Embryonic facial prominence (tissue), 1 donor: ENCODE measurements at regions not wholly inside any gene's neighbourhood (a gene's known extent, or its start where the extent isn't known, plus 50 kb on each side); places are given as distances from the start of the nearest gene placed in this dataset.
"Not testable (repeated sequence)": the region's sequence is repeated elsewhere in the genome, so short reads cannot be mapped to it uniquely, and the experiment has no call there.

Experiments used
- DNase-seq: peaks from one replicate; pipeline ENCODE4 v3.0.0-alpha.2; 2016; ENCODE audit errors: extremely low spot score

DNA sequence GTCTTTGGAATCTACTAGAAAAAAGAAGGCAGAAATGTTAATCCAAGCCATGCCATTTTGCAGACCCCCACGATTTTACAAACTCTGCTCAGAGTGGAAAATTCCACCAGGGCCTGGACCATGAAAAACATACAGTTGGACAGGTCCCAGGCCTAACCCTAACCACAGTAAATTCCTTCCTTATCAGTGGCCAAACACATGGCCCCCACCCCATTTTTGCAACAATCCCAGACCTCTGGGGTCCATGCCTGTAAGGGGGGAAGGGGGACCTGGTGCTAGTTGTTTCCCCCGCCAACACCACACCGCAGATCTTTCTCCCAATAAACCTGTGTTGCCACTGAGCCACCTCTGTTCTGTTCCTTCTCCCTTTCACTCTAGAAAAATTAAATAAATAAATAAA is 1352.7 kb downstream of the AMY1C start:
- no peak for DNase-seq

DNA sequence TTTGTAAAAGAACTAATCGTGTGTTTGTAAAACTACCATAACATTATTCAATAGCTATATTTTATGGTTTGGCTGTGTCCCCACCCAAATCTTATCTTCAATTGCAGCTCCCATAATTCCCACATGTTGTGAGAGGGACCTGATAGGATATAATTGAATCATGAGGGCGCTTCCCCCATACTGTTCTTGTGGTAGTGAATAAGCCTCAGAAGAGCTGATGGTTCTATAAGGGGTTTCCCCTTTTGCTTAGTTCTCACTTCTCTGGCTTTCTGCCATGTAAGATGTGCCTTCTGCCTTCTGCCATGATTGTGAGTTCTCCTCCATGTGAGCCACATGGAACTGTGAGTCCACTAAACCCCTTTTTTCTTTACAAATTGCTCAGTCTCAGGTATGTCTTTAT is 1372.3 kb downstream of the AMY1C start:
- no peak for DNase-seq

DNA sequence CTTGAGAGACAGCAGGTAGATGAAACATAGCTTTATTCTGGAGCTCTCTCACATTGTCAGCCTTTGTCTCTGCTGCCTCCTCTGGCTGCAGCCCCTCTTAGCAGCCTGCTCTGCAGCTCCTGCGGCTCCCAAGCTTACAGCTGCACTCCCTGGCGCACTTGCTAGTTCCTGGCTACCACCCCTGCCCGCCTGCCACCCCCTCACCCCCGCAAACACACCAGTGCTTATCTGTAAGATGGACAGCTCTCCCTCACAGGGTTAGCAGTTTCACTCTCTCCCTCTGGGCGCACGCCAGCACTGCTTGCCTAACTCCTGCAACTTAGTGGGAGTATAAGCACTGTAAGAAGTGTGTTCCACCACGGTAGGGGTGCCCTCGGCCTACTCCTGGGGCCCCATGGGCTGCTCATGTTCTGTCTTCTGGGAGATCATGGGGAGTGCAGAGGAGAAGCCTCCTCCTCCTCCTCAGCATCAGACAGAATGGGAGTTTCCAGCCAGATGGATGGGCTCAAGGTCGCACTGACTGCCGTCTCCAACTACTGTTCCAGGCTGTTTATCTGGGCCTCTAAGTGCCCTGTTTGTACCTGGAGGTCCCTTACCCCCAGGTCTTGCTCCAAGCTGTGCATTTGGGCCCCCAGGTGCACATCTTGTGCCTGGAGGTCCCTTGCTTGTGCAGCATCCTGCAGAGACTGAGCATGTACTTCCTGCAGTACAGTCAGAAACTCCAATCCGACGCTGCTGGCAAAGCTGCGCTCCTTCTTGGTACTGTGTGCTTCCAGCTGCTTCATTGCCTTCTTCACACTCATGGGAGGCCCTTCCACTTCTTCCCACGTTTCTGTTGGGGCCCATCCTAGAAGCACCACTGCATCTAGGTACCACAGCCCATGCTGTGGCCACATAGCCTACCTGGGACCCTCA is 1388.1 kb downstream of the AMY1C start:
- DNase-seq, result no peak

DNA sequence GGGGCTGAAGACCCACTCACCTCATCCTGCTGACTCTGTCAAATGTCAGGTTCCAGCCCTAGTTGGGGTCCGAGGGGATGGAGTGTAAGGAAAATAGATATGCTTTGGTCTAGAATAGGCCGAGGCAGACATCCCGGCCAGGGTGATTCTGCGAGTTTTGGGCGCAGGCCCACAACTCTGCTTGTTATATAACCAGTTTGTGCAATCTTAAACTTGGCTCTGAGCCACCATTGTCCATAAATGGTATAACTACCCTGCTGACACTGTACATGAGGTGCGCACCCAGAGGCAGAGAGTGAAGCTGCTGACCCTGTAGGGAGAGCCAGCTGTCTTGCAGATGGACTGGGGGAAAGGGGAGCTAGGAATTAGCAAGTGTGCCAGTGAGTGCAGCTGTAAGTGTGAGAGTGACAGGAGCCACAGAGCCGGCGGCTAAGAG is 1388.8 kb downstream of the AMY1C start:
- DNase-seq, result no peak

DNA sequence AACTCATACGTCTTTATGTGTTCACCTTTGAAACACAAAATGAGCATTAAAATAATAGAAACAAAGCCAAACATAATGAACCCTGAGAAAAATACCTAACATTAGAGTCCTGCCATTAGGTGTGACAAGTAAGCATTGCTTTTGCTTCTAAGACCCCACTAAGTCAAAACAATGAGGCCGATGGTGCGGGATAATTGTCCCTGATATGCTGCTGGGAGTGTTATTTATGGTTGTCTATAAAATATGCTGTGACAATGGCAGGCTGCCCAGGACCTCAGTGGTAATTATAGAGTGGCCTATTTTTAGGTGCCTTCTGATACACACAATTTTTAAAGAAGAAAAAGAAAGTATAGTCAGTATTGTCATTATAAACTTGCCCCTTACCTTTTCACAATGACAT is 1423.1 kb downstream of the AMY1C start:
- no peak for DNase-seq

DNA sequence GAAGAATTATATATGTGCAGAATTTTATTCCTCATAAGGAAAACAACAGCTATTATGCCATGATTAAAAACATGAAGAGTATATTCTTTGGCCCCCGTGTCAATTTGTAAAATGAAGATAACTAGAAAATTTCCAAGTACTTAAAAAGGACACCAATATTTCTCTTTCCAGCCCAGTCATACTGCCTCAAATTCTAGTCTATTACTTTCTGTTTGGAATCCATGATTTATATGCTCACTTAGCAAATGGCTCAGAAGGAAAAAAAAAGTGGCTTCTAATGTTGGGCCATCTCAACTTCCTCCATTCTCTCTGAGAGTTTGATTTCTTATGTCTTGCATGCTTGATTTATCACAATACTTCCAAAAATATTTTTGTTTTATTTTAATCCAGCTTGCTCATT is 1431.1 kb downstream of the AMY1C start:
- no peak for DNase-seq

DNA sequence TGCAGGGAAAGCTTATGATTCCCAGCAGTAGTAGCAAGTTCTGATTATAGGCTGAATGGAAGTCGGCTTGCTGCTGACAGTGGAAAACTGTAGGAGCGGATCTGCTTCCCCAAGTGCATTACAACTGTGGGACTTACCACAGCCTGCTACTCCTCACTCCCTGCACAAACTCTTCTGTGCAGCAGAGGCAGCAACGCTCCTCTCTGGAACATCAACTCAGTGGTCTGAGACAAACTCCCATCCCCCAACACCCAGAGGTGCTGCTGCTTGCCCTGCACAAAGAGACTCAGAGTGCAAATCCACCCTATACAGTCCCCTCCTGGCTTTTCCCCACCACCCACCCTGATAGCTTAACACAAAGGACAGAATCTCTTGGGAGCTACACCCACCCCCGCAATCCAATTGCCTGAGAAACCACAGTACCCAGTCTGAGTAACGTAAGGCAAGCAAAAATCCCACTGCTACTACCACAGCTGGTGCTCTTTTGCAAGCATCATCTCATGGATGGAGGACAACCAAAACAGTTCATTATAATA is 1455.2 kb downstream of the AMY1C start:
- no peak for DNase-seq

DNA sequence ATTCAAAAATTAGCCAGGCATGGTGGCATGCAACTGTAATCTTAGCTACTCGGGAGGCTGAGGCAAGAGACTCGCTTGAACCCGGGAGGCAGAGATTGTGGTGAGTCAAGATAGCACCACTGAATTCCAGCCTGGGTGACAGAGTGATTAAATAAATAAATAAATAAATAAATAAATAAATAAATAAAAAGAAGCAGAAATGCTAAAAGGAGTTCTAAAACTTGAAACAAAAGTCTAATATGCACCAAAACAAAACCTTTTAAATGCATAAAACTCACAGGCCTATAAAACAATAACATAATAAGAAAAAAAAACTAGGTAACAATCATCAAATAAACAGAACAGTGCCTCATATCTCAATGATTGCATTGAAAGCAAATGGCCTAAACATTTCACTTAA is 1458.9 kb downstream of the AMY1C start:
- no peak for DNase-seq

DNA sequence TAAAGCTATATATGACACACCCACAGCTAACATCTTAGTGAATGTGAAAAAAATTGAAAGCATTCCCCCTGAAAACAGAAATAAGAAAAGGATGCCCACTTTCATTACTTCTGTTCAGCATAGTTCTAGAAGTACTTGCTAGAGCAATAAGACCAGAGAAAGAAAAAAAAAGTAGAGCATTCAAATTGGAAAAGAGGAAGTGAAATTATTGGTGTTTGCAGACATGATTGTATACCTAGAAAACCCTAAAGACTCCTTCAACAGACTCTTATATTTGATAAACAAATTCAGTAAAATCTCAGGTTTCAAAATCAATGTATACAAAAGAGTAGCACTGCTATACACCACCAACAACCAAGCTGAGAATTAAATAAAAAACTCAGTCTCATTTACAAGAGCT is 1461.0 kb downstream of the AMY1C start:
- no peak for DNase-seq

DNA sequence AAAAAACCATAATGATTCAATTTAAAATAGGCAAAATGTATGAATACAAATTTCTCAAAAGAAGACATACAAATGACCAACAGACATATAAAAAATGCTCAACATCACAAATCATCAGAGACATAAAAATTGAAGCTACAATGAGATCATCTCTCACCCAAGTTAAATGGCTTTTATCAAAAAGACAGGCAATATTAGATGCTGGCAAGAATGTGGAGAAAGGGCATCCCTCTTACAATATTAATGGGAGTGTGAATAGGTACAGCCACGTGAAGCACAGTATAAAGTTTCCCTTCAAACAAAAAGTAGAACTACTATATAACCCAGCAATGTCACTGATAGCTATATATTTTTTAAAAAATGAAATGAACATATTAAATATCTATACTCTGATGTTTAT is 1481.7 kb downstream of the AMY1C start:
- no peak for DNase-seq

DNA sequence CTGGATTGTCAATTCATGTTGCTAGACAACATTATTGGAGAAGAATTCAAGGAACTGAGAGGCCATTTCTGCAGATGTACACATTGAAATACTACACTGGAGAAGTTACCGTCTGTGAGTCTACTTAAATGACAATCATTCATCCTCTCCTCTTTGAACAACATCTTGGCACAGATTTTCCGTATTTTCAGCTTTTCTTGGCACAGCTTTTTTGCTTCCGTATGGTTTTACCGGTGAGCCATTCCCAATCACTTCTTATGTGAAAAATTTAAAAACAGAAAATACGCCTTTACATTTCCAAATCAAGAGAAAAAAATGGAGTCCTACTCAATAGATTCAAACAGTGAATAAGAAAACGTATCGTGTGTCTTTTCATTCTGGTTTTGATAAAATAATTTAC is 1493.7 kb downstream of the AMY1C start:
- DNase-seq, result no peak

DNA sequence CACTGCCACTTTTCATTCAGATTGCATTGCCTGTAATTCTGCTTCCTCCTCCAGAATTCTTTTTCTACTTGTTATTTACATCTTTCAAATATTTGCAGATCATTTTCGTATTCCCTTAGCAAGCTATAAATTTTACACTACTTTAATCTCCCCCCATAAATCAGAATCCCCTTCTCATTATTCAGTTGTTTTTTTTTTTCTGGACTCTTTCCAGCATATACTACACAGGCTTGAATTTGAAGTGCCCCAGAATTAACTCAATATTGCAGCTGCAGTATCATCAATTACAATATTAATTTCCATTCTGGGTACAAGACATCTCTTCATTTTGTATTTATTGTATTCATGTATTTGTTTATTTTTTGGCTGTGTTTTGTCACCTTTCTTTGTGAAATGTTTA is 1494.3 kb downstream of the AMY1C start:
- DNase-seq, result no peak

DNA sequence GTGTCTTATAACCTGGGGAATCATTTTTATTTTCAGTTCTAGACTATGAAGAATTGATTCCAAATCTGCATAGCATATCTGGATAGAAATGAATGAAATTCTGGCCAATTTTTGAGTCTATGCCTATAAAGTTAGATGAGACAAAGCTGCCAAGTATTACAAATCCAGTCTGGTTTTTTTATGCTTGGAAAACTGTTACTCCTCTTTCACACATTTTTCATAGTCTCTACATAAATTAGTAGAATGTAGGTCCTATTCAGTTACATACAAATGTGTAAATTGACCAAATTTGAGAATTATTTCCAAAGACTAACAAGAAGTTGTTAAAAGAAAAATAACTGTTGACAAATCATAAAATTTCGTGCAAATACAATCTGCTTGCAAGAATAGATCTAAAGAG is 1505.2 kb downstream of the AMY1C start:
- DNase-seq, result no peak

DNA sequence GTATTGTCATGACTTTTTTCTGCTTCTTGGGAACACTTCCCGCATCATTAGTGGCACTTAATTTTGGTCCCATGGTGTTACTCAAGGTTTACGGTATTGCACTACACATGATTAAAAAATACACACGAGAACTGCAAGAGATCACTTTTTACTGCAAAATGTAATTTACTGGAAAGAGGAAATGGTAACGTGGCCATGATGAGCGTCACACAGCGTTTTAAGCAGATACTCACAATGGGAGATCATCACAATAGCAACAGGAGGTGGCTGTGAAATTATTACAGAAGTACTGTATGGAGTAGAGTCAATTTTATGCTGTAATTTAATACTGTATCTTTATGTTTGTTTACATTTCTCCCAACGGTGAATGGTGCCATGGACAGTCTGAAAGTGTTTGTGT is 1510.3 kb downstream of the AMY1C start:
- DNase-seq, result no peak

DNA sequence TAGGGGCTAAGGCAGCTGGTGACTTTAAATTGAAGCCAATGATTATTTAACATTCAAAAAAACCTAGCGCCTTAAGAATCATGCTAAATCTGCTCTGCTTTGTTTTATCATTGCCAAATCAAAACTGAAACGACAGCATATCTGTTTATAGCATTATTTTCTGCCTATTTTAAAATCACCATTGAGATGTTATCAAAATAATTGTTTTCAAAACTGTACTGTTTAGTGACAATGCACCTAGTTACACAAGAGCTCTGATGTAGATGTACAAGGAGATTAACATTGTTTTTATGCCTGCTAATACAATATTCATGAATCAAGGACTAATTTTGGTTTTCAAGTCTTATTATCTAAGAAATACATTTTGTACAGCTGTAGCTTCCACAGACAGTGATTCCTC is 1521.3 kb downstream of the AMY1C start:
- no peak for DNase-seq

DNA sequence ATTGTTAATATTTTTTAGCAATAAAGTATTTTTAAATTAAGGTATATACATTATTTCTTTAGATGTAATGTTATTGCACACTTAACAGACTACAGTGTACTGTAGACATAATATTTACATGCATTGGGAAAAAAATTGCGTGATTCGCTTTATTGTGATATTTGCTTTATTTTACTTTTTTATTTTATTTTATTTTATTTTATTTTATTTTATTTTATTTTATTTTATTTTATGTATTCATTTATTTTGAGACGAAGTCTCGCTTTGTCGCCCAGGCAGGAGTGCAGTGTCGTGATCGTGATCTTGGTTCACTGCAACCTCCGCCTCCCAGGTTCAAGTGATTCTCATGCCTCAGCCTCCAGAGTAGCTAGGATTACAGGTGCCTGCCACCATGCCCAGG is 1522.7 kb downstream of the AMY1C start:
- DNase-seq, result not testable (repeated sequence)

DNA sequence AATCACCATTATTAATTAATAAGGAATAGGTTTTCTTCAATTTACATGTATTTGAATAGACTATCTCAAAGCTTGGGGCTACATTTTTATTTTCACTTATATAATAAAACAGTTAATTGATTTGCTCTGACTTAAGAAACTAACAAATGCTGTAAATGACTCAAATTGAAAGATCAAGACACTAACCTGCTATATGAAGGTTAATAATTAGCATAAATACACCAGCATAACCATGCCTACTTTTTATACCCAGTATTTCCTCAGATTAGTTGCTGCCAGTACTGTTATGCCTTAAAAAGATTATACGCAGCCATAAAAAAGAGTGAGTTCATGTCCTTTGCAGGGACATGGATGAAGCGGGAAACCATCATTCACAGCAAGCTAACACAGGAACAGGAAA is 1545.1 kb downstream of the AMY1C start:
- DNase-seq, result no peak

DNA sequence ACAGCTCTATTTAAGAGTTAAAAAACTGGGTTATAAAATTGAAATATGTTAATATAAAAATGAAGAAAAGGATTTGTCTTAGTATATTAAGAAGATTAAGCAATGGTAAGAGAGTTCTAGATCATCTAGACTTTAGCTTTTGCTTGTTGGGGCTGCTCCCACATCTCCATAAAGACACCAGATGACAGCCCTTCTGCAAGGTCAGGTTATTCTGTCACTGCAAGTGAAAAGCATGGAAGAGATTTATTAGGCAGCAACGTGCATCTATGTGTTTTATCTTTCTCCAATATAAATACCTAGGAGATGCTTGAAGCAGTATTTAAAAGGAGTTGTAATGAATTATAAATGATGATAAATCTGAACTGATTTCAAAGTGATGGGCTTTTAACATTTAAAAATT is 1560.4 kb downstream of the AMY1C start:
- DNase-seq, result no peak

DNA sequence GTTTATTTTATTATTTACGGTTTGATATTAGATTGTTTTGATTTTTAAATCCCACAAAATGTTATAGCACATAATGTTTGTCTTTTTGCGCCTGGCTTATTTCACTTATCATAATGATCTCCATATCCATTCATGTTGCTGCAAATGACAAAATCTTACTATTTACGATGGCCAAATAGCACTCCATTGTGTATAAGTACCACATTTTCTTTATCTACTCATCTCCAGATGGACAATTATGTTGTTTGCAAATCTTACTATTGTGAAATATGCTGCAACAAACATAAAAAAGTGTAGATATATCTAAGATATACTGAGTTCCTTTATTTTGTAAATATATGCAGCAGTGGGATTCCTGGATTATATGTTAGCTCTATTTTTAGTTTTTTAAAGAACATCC is 1568.3 kb downstream of the AMY1C start:
- DNase-seq, result no peak

DNA sequence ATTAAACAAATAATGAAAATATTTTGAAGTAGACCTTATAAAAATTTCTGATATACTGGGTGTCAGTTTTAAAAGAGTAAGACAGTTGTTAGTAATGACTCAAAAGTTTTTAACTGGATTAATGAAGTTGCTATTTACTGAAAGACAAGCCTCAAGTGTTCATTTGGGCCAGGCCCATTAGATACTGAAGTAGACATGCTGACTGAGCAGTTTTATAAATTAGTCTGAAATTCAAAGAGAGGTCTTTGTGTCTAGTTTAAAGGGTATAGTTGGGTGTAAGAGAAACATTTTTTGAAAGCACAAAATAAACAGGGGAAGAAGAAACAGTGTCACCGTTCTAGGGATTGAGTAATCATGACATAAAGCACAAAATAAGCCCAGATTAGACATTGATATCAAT is 1577.2 kb downstream of the AMY1C start:
- DNase-seq, result no peak

DNA sequence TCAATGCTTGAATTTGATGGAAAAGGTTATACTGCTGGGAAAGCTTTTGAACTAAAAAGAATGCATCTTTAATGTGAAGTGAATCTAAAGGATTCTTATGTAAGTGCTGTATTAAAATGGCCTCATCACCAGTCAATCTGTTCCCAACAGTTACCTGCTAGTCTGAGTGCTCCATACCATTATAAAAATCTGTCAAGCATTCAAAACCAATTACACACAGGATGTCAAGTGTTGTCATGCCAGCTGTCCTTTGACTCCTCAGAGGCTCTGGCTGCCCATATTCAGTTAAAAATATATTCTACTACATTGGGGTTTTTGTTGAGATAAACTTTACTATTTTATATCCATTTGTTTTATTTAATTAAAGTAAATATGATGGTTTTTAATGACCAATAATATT is 1587.7 kb downstream of the AMY1C start:
- no peak for DNase-seq

DNA sequence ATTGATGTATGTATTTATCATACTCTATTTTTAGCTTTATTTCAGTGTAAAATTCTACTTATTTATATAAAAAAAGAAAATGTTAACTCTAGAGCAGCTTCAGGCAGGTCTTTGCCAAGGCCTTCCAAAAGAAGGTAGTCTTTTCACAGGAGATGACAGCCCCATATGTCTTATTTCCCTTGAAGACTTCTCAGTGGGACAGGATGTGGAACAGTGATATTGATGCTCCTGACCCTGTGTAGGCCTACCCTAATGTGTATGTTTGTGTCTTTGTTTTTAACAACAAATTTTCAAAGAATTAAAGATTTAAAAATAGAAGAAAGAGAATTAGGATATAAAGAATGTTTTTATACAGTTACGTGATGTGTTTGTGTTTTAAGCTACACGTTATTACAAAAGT is 1593.6 kb downstream of the AMY1C start:
- DNase-seq, result no peak

DNA sequence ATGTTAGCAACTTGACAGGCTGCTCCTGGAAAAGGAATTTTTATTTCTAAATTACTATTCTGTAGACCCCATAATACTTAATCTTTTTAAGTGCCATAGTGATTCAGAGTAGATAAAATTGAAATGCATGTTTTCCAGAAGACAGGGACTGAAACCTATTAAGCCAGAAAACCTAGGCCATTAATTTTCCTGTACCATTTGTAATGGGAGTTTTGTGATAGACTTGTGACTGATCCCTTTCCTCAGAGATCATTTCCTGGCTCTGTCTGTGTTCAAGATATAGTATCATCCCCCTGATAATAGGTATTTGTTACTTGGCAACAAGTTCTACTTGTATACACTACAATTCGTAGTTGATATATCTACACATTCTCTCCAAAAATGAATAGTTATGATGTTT is 1609.8 kb downstream of the AMY1C start:
- no peak for DNase-seq

DNA sequence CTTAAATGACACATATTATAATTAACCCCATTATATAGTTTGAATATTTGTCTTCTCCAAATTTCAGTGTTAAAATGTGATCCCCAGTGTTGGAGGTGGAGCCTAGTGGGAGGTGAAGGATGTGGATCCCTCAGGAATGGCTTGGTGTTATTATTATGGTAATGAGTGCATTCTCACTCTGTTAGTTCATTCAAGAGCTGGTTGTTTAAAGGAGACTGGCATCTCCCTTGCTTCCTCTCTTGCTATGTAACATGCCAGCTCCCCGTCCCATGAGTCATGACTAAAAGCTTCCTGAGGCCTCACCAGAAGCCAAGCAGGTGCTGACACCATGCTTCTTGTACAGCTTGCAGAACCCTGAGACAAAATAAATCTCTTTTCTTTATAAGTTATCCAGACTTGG is 1612.7 kb downstream of the AMY1C start:
- DNase-seq, result no peak
